H9 (cell line): ENCODE measurements at regions not wholly inside any gene's neighbourhood (a gene's known extent, or its start where the extent isn't known, plus 50 kb on each side); places are given as distances from the start of the nearest gene placed in this dataset.

ENCODE experiments used
- DNase-seq: peaks from one replicate; pipeline ENCODE4 v3.0.0-alpha.2; 2017
- H2AFZ ChIP-seq: one replicate; pipeline ENCODE4 v1.6.1; 2013; ENCODE audit warnings: mild to moderate bottlenecking, low read length, control low read depth, moderate library complexity
- H2AK5ac ChIP-seq: 2 replicates; pipeline ENCODE4 v1.6.1; 2013; ENCODE audit warnings: low read length, control low read depth, mixed read lengths; ENCODE audit not compliant: insufficient read length
- H2BK120ac ChIP-seq: one replicate; pipeline ENCODE4 v1.6.1; 2013; ENCODE audit warnings: low read depth, mild to moderate bottlenecking, low read length, control low read depth, inconsistent platforms; ENCODE audit not compliant: poor library complexity, severe bottlenecking
- H2BK12ac ChIP-seq: 2 replicates; pipeline ENCODE4 v1.6.1; 2013; ENCODE audit warnings: low read length, control low read depth, mixed read lengths, low read depth; ENCODE audit not compliant: insufficient read length
- H2BK15ac ChIP-seq: 2 replicates; pipeline ENCODE4 v1.6.1; 2013; ENCODE audit warnings: low read depth, low read length, control low read depth
- H2BK20ac ChIP-seq: one replicate; pipeline ENCODE4 v1.6.1; 2013; ENCODE audit warnings: low read depth, mild to moderate bottlenecking, low read length, control low read depth, inconsistent platforms; ENCODE audit not compliant: poor library complexity, severe bottlenecking
- H2BK5ac ChIP-seq: 2 replicates; pipeline ENCODE4 v1.6.1; 2013; ENCODE audit warnings: low read length, control low read depth, mixed read lengths; ENCODE audit not compliant: insufficient read length
- H3K14ac ChIP-seq: 2 replicates; pipeline ENCODE4 v1.6.1; 2013; ENCODE audit warnings: low read length, control low read depth; ENCODE audit not compliant: insufficient read depth
- H3K18ac ChIP-seq: 2 replicates; pipeline ENCODE4 v1.6.1; 2013; ENCODE audit warnings: low read depth, mild to moderate bottlenecking, mixed read lengths, low read length, control low read depth; ENCODE audit not compliant: insufficient read length
- H3K23ac ChIP-seq: 2 replicates; pipeline ENCODE4 v1.6.1; 2013; ENCODE audit warnings: low read length, control low read depth, mixed read lengths, low read depth; ENCODE audit not compliant: insufficient read length
- H3K23me2 ChIP-seq: 2 replicates; pipeline ENCODE4 v1.6.1; 2013; ENCODE audit warnings: low read depth, mild to moderate bottlenecking, mixed read lengths, low read length, control low read depth; ENCODE audit not compliant: insufficient read length, poor library complexity, severe bottlenecking
- H3K27ac ChIP-seq: 2 replicates; pipeline ENCODE4 v1.5.1; 2013; ENCODE audit warnings: low read length, control low read depth, mixed read lengths, low read depth; ENCODE audit not compliant: insufficient read length
- H3K27me3 ChIP-seq: 2 replicates; pipeline ENCODE4 v1.6.1; 2013; ENCODE audit warnings: low read length, control low read depth, inconsistent platforms; ENCODE audit not compliant: insufficient read depth
- H3K4ac ChIP-seq: 2 replicates; pipeline ENCODE4 v1.6.1; 2013; ENCODE audit warnings: low read depth, mild to moderate bottlenecking, control low read depth, inconsistent platforms, low read length, moderate library complexity
- H3K4me1 ChIP-seq: 2 replicates; pipeline ENCODE4 v1.6.1; 2013; ENCODE audit warnings: low read length, control low read depth, inconsistent platforms; ENCODE audit not compliant: insufficient read depth
- H3K4me2 ChIP-seq: 2 replicates; pipeline ENCODE4 v1.6.1; 2013; ENCODE audit warnings: low read length, control low read depth, mixed read lengths; ENCODE audit not compliant: insufficient read length, insufficient read depth
- H3K56ac ChIP-seq: 2 replicates; pipeline ENCODE4 v1.6.1; 2013; ENCODE audit warnings: low read depth, mild to moderate bottlenecking, mixed read lengths, low read length, control low read depth; ENCODE audit not compliant: insufficient read length
- H3K79me1 ChIP-seq: 2 replicates; pipeline ENCODE4 v1.6.1; 2013; ENCODE audit warnings: low read depth, mild to moderate bottlenecking, moderate library complexity, low read length, control low read depth, inconsistent platforms; ENCODE audit not compliant: insufficient read depth, poor library complexity, severe bottlenecking
- H3K79me2 ChIP-seq: 2 replicates; pipeline ENCODE4 v1.6.1; 2013; ENCODE audit warnings: low read length, control low read depth, inconsistent platforms; ENCODE audit not compliant: insufficient read depth
- H3K9ac ChIP-seq: 2 replicates; pipeline ENCODE4 v1.6.1; 2013; ENCODE audit warnings: low read length, control low read depth, mixed read lengths; ENCODE audit not compliant: insufficient read length; ENCODE audit errors: extremely low read depth
- H3K9me3 ChIP-seq: one replicate; pipeline ENCODE4 v1.6.1; 2013; ENCODE audit warnings: low read depth, low read length, inconsistent platforms; ENCODE audit not compliant: control insufficient read depth
- H3T11ph ChIP-seq: one replicate; pipeline ENCODE4 v1.6.1; 2013; ENCODE audit warnings: mild to moderate bottlenecking, low read length, control low read depth, inconsistent platforms
- H4K20me1 ChIP-seq: one replicate; pipeline ENCODE4 v1.6.1; 2013; ENCODE audit not compliant: control insufficient read depth, insufficient read length, insufficient read depth
- H4K5ac ChIP-seq: 2 replicates; pipeline ENCODE4 v1.6.1; 2013; ENCODE audit warnings: low read depth, mild to moderate bottlenecking, mixed read lengths, low read length, control low read depth; ENCODE audit not compliant: insufficient read length
- H4K8ac ChIP-seq: replicated peaks from 2 replicates; pipeline ENCODE4 v1.6.1; 2013; ENCODE audit warnings: low read length, control low read depth, mixed read lengths, low read depth; ENCODE audit not compliant: insufficient read length
- H4K91ac ChIP-seq: 2 replicates; pipeline ENCODE4 v1.6.1; 2013; ENCODE audit warnings: low read depth, mild to moderate bottlenecking, moderate library complexity, mixed read lengths, low read length, control low read depth; ENCODE audit not compliant: insufficient read length
- H3K27ac Mint-ChIP-seq, 3 experiments: 2 replicates in 2 of 3; 3 replicates in 1 of 3; pipeline ENCODE4 v1.8.0; 2020 to 2021; ENCODE audit warnings: mixed read lengths in 3 of 3, mild to moderate bottlenecking in 1 of 3, moderate library complexity in 1 of 3
- H3K27me3 Mint-ChIP-seq: 2 replicates; pipeline ENCODE4 v1.8.0; 2021; ENCODE audit warnings: low read depth, mild to moderate bottlenecking, moderate library complexity, mixed read lengths
- H3K36me3 Mint-ChIP-seq, 3 experiments: 2 replicates in 2 of 3; 3 replicates in 1 of 3; pipeline ENCODE4 v1.8.0; 2020 to 2021; ENCODE audit warnings: low read depth in 3 of 3, mixed read lengths in 3 of 3; ENCODE audit not compliant: insufficient read depth in 1 of 3
- H3K4me1 Mint-ChIP-seq, 2 experiments: 2 replicates each; pipeline ENCODE4 v1.8.0; 2020; ENCODE audit warnings: mixed read lengths in 2 of 2
- H3K4me3 Mint-ChIP-seq, 2 experiments: 2 replicates in 1 of 2; 3 replicates in 1 of 2; pipeline ENCODE4 v1.8.0; 2020 to 2021; ENCODE audit warnings: mild to moderate bottlenecking in 2 of 2, mixed read lengths in 2 of 2, moderate library complexity in 1 of 2
- H3K9me3 Mint-ChIP-seq, 2 experiments: 2 replicates in 1 of 2; 3 replicates in 1 of 2; pipeline ENCODE4 v1.8.0; 2020; ENCODE audit warnings: mild to moderate bottlenecking in 2 of 2, mixed read lengths in 2 of 2, moderate library complexity in 1 of 2
- CTCF ChIP-seq: fragments of 200-600 bp; sonication (generic); conservative IDR thresholded peaks from 3 replicates; pipeline ENCODE4 v1.8.0; 2021; ENCODE audit warnings: antibody characterized with exemption, mild to moderate bottlenecking
- WGBS: extraction: QIAGEN DNeasy Blood & Tissue Kit; methylation state at CpG from one replicate; pipeline ENCODE4 v1.1.7; 2013; ENCODE audit warnings: missing lambda C conversion rate, low lambda C conversion rate, mixed read lengths; ENCODE audit not compliant: insufficient read length; ENCODE audit errors: extremely low coverage; 5-methylcytosine and 5-hydroxymethylcytosine counted together

- no peak overlapping the region for H2AFZ ChIP-seq
- H3K4me2 ChIP-seq, result no peak overlapping the region
- no peak overlapping the region; a peak in 1 of 7 replicates for H3K27ac Mint-ChIP-seq
- no peak for TF ChIP-seq CTCF
- H2BK15ac ChIP-seq, result no peak overlapping the region
- H3K79me2 ChIP-seq, result no peaks in the 10 kb centered on the region
- H3K18ac ChIP-seq, result no peak overlapping the region
- H3K4me1 ChIP-seq, result no peaks in the 10 kb centered on the region
- H3K56ac ChIP-seq, result no peak overlapping the region
- no peaks in the 10 kb centered on the region for H3K9me3 ChIP-seq
- no peak overlapping the region for H3K4me3 Mint-ChIP-seq
- H3K36me3 Mint-ChIP-seq, result no peaks in the 10 kb centered on the region
- no peaks in the 10 kb centered on the region for H3K27me3 ChIP-seq
- no peak overlapping the region for H3K27ac ChIP-seq
- no peak overlapping the region for H3K4ac ChIP-seq
- H4K5ac ChIP-seq, result no peak overlapping the region
- H4K91ac ChIP-seq, result no peak overlapping the region
- no peak overlapping the region for H2BK20ac ChIP-seq
- no peaks in the 10 kb centered on the region for H3K27me3 Mint-ChIP-seq
- WGBS, result no CpG with 5 or more reads among the region's 2 CpGs
- no peak overlapping the region for H3K9ac ChIP-seq
- DNase-seq, result no peak
- no peaks in the 10 kb centered on the region for H3K79me1 ChIP-seq
- H4K20me1 ChIP-seq, result no peaks in the 10 kb centered on the region
- no peak overlapping the region for H4K8ac ChIP-seq
- no peak overlapping the region for H2AK5ac ChIP-seq
- H3T11ph ChIP-seq, result no peak overlapping the region
- no peak overlapping the region for H3K23ac ChIP-seq
- H2BK12ac ChIP-seq, result no peak overlapping the region
- no peak overlapping the region for H3K14ac ChIP-seq
- peaks cover 4 to 6% of the 10 kb centered on the region in 2 experiments for H3K4me1 Mint-ChIP-seq
- no peak overlapping the region for H2BK120ac ChIP-seq
- H2BK5ac ChIP-seq, result no peak overlapping the region
- H3K23me2 ChIP-seq, result no peaks in the 10 kb centered on the region
- no peaks in the 10 kb centered on the region; a peak in 3 of 5 replicates for H3K9me3 Mint-ChIP-seq
These were observed 1405.5 kb downstream of the SLITRK5 start for GRCh38 chr13:89076622-89077021.
